ENCODE measurements at regions not wholly inside any gene's neighbourhood (a gene's known extent, or its start where the extent isn't known, plus 50 kb on each side); places are given as distances from the start of the nearest gene placed in this dataset.
"Not testable (repeated sequence)": the region's sequence is repeated elsewhere in the genome, so short reads cannot be mapped to it uniquely, and the experiment has no call there.

DNA sequence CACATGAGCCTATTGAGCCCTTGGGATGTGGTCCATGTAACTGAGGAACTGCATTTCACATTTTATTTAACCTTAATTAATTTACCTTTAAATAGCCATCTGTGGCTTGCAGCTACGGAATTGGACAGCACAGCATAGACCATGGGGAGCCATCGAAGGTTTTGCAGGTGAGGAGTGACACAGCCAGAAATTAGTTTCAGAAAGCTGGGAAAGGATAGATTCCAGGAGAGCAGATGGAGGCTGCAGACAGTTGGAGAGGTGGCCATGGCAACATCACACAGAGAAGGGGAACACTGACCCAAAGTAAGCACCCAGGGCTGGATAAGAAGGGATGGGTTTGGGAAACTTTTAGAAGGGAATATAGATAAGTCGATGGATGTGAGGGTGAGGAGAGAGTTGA, 100.1 kb upstream of the SLC6A11 start:
- no peaks in the 10 kb centered on the region for H3K4me1 Mint-ChIP-seq
- peaks cover 5% of the 10 kb centered on the region for H3K27me3 Mint-ChIP-seq
- H3K36me3 Mint-ChIP-seq, result no peaks in the 10 kb centered on the region
- H3K9me3 Mint-ChIP-seq, result no peaks in the 10 kb centered on the region
- H3K4me3 Mint-ChIP-seq, result no peak overlapping the region
- H3K27ac Mint-ChIP-seq, result no peak overlapping the region

DNA sequence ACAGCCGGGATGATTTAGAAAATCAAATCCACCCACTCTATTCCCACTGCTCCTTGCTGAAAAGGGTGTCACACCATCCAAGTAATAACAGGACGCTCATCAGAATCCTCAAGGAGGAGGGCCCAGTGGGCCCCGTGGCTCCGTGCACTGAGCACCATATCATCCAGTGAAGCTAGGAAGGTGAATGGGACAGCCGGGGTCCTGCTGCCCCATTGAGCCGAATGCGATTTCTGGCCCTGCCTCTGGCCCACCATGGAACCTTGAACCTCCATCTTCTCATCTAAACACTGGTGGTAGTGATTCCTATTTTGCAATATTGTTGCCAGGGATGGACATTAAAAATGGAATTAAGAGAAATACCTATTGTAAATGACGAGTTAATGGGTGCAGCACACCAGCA, 99.1 kb upstream of the SLC6A11 start:
- Mint-ChIP-seq H3K36me3 (no peaks in the 10 kb centered on the region), H3K4me3 (no peak overlapping the region), H3K4me1 (no peaks in the 10 kb centered on the region), H3K27me3 (peaks cover 5% of the 10 kb centered on the region), H3K9me3 (no peaks in the 10 kb centered on the region), H3K27ac (no peak overlapping the region)

DNA sequence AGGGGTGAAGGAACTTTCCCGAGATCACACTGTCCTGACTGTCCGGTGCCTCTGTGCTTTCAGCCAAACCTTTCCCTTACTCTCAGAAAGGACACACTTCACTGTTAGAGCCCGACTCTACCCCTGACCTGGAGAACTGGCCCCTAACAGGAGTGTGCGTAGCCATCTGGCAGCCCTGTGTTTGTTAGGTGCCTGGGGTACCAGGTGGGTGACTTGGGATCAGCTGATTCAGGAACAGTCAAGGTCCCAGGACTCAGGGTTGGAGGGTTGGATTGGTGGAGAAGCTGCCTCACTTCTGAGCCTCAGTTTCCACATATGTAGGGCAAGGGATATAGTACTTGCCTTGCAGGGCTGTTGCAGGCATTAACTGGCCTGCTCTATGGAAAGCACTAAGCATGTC, 98.3 kb upstream of the SLC6A11 start:
- no peaks in the 10 kb centered on the region for H3K4me1 Mint-ChIP-seq
- no peaks in the 10 kb centered on the region for H3K9me3 Mint-ChIP-seq
- no peaks in the 10 kb centered on the region for H3K36me3 Mint-ChIP-seq
- H3K27me3 Mint-ChIP-seq, result peaks cover 5% of the 10 kb centered on the region
- H3K4me3 Mint-ChIP-seq, result no peak overlapping the region
- no peak overlapping the region for H3K27ac Mint-ChIP-seq

DNA sequence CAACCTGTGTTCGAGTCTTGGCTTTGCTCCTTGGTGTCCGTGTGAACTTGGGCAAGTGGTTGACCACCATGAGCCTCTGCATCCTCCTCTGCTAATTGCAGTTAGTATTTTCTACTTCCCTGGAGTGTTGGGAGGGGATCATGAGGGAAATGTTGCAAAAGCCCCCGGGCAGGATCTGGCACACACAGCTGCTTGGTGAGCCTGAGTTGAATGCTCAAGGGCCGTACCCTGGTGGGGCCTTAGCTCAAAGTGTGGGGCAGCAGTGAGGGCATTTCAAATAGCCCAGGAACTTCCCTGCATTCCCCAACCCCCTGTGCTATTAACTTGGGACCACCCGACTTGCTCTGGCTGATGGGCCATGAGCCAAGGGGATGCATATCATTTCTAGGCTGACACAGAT, 94.9 kb upstream of the SLC6A11 start:
- no peaks in the 10 kb centered on the region for H3K4me1 Mint-ChIP-seq
- H3K4me3 Mint-ChIP-seq, result no peak overlapping the region
- no peaks in the 10 kb centered on the region for H3K36me3 Mint-ChIP-seq
- peaks cover 2% of the 10 kb centered on the region for H3K27me3 Mint-ChIP-seq
- no peaks in the 10 kb centered on the region for H3K9me3 Mint-ChIP-seq
- no peak overlapping the region for H3K27ac Mint-ChIP-seq

GRCh38 chr3:10722911-10723310, 93.1 kb upstream of the SLC6A11 start:
- Mint-ChIP-seq H3K36me3 (no peaks in the 10 kb centered on the region), H3K4me3 (no peak overlapping the region), H3K9me3 (no peaks in the 10 kb centered on the region), H3K27me3 (peaks cover 2% of the 10 kb centered on the region), H3K4me1 (no peaks in the 10 kb centered on the region), H3K27ac (no peak overlapping the region)

- Mint-ChIP-seq H3K27ac (no peak overlapping the region), H3K27me3 (peaks cover 4% of the 10 kb centered on the region), H3K9me3 (no peaks in the 10 kb centered on the region), H3K36me3 (no peaks in the 10 kb centered on the region), H3K4me1 (no peaks in the 10 kb centered on the region), H3K4me3 (no peak overlapping the region)
Observed at GRCh38 chr3:10723991-10724390, 92.0 kb upstream of the SLC6A11 start.

DNA sequence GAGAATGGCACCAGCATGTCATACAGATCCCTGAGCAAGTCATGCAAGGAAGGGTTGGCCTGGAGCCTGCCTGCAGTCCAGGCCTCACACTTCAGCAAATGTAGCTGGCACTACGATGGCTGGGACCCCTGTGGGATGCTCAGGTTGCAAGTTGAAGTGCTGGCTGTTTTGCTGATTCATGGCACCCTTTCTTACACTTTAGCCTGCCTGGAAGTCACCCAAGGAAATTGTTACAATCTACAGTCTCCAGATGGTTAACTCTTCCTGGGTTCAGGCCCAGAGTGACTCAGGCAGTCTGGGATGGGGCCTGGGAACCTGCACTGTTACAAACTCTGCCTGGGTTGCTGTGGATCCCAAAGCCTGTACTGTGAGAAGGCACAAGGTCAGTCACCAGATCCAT, 91.0 kb upstream of the SLC6A11 start:
- Mint-ChIP-seq H3K4me1 (no peaks in the 10 kb centered on the region), H3K36me3 (no peaks in the 10 kb centered on the region), H3K27ac (no peak overlapping the region), H3K9me3 (no peaks in the 10 kb centered on the region), H3K27me3 (peaks cover 8% of the 10 kb centered on the region), H3K4me3 (no peak overlapping the region)

GRCh38 chr3:10725846-10726245, 90.2 kb upstream of the SLC6A11 start:
- no peaks in the 10 kb centered on the region for H3K4me1 Mint-ChIP-seq
- no peak overlapping the region for H3K4me3 Mint-ChIP-seq
- no peaks in the 10 kb centered on the region for H3K36me3 Mint-ChIP-seq
- H3K27ac Mint-ChIP-seq, result no peak overlapping the region
- H3K9me3 Mint-ChIP-seq, result no peaks in the 10 kb centered on the region
- H3K27me3 Mint-ChIP-seq, result peaks cover 8% of the 10 kb centered on the region

- Mint-ChIP-seq H3K27ac (no peak overlapping the region), H3K27me3 (peaks cover 9% of the 10 kb centered on the region), H3K4me1 (no peaks in the 10 kb centered on the region), H3K4me3 (no peak overlapping the region), H3K9me3 (no peaks in the 10 kb centered on the region), H3K36me3 (no peaks in the 10 kb centered on the region)
Observed at GRCh38 chr3:10726787-10727186, 89.2 kb upstream of the SLC6A11 start.

DNA sequence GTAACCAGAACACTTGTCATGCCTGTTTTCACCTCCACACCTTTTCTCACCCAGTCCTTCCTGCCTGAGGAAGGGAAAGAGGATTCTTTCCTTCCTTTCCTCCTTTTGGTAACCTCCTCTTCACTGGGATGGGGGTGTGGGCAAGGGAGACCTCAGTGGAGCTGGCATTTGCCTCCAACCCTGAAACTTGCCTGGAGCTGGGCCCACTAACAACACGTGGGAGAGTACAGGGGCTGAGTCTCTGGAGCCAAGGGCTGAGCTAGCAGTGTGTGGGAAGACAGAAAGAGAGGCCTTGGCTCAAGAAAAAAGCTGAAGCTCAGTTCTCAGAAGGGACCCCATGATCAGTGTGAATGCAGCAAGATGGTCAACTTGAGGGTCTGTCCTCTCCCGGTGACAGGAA, 86.6 kb upstream of the SLC6A11 start:
- Mint-ChIP-seq H3K4me1 (no peaks in the 10 kb centered on the region), H3K36me3 (peaks cover 2% of the 10 kb centered on the region), H3K27me3 (peaks cover 11% of the 10 kb centered on the region), H3K27ac (no peak overlapping the region), H3K9me3 (peaks cover 10% of the 10 kb centered on the region), H3K4me3 (no peak overlapping the region)

GRCh38 chr3:10732292-10732691, 83.7 kb upstream of the SLC6A11 start:
- Mint-ChIP-seq H3K27me3 (peaks cover 21% of the 10 kb centered on the region), H3K4me3 (no peak overlapping the region), H3K4me1 (no peaks in the 10 kb centered on the region), H3K9me3 (peaks cover 11% of the 10 kb centered on the region), H3K36me3 (peaks cover 2% of the 10 kb centered on the region), H3K27ac (no peak overlapping the region)

GRCh38 chr3:10733297-10733696, 82.7 kb upstream of the SLC6A11 start:
- peaks cover 2% of the 10 kb centered on the region for H3K36me3 Mint-ChIP-seq
- peaks cover 11% of the 10 kb centered on the region for H3K9me3 Mint-ChIP-seq
- H3K27me3 Mint-ChIP-seq, result peaks cover 28% of the 10 kb centered on the region
- H3K4me1 Mint-ChIP-seq, result peaks cover 2% of the 10 kb centered on the region
- no peak overlapping the region for H3K4me3 Mint-ChIP-seq
- no peak overlapping the region for H3K27ac Mint-ChIP-seq

DNA sequence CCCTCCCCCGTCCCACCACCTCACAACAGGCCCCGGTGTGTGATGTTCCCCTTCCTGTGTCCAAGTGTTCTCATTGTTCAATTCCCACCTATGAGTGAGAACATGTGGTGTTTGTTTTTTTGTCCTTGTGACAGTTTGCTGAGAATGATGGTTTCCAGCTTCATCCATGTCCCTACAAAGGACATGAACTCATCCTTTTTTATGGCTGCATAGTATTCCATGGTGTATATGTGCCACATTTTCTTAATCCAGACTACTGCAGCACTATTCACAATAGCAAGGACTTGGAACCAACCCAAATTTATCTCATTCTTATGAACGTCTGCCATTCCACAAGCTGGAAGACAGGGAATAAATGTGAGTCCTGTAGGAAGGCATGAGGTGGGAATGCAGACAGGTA, 79.6 kb upstream of the SLC6A11 start:
- Mint-ChIP-seq H3K9me3 (peaks cover 11% of the 10 kb centered on the region), H3K27me3 (peaks cover 28% of the 10 kb centered on the region), H3K4me1 (peaks cover 15% of the 10 kb centered on the region)
- not testable (repeated sequence) for H3K27ac Mint-ChIP-seq, H3K36me3 Mint-ChIP-seq, H3K4me3 Mint-ChIP-seq

GRCh38 chr3:10737785-10738184, 78.2 kb upstream of the SLC6A11 start:
- Mint-ChIP-seq H3K27ac (no peak overlapping the region), H3K9me3 (peaks cover 5% of the 10 kb centered on the region), H3K4me1 (peaks cover 15% of the 10 kb centered on the region), H3K4me3 (no peak overlapping the region), H3K27me3 (peaks cover 28% of the 10 kb centered on the region), H3K36me3 (peaks cover 2% of the 10 kb centered on the region)

- no peaks in the 10 kb centered on the region for H3K36me3 Mint-ChIP-seq
- H3K27ac Mint-ChIP-seq, result no peak overlapping the region
- H3K9me3 Mint-ChIP-seq, result peaks cover 5% of the 10 kb centered on the region
- H3K4me3 Mint-ChIP-seq, result peak overlapping the region; percentile 16
- peaks cover 15% of the 10 kb centered on the region for H3K4me1 Mint-ChIP-seq
- H3K27me3 Mint-ChIP-seq, result peaks cover 28% of the 10 kb centered on the region
Observed at GRCh38 chr3:10738688-10739372, 77.2 kb upstream of the SLC6A11 start.

DNA sequence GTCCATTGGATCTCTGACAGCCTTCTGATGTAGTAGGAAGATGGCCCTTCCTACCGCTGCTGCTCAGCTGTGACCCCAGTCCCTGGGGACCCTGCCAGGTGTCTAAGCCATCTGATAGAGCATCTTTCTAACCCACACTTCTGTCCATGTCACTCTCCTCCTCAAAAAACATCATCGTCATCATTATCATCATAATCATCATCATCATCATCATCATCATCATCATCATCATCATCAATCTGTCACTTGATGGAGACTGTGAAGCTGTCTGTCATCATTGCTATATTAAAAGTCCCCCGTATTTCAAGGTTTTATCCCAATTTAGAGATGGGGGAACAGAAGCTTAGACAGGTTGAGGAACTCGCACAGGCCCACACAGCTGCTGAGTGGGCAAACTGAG, 75.1 kb upstream of the SLC6A11 start:
- H3K36me3 Mint-ChIP-seq, result no peaks in the 10 kb centered on the region
- H3K27me3 Mint-ChIP-seq, result peaks cover 25% of the 10 kb centered on the region
- H3K9me3 Mint-ChIP-seq, result no peaks in the 10 kb centered on the region
- peaks cover 15% of the 10 kb centered on the region for H3K4me1 Mint-ChIP-seq
- no peak overlapping the region for H3K4me3 Mint-ChIP-seq
- H3K27ac Mint-ChIP-seq, result no peak overlapping the region

All from activated naive CD4-positive, alpha-beta T cell treated with anti-CD3 and anti-CD28 coated beads, Interleukin-2, amount 50 U/mL, for 24 hours (primary cell).